Stimulated activated CD4-positive, alpha-beta T cell treated with anti-CD3 and anti-CD28 coated beads, Interleukin-12 subunit alpha, Interleukin-12 subunit beta, amount 100 ng/mL, for 48 hours (primary cell): ENCODE measurements at regions not wholly inside any gene's neighbourhood (a gene's known extent, or its start where the extent isn't known, plus 50 kb on each side); places are given as distances from the start of the nearest gene placed in this dataset.

Experiments
- DNase-seq, 3 donors: peaks; one replicate each; pipeline ENCODE4 v3.0.0-alpha.2; 2020; ENCODE audit warnings: low read depth in 2 of 3, low spot score in 1 of 3

DNA sequence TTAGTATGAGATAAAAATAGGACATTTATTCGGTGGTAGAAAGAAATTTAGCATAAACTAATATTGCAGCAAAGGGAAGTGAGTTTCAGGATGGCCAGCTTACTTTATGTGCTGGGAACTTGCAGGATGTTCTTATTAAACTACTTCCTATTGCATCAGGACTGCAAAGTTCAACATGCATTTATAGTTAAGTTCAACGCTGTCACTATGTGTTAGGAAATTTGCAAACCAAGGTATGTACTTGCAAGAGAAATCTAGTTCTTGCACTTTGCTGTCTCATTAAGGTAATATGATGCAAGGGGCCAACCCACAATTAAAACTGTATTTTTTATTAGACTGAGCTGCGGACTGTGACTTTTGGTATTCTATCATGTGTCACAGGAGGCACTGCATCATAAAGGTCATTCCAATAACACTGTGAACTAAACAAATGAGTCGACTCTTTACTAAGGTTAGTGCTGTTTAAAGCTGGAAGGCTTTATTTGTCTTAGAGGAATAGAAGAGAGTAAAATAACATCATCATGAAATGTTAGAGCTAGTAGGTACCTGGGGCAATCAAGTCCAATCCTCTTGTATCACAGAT, 1525.7 kb upstream of the TENM3 start:
- no peak for DNase-seq

DNA sequence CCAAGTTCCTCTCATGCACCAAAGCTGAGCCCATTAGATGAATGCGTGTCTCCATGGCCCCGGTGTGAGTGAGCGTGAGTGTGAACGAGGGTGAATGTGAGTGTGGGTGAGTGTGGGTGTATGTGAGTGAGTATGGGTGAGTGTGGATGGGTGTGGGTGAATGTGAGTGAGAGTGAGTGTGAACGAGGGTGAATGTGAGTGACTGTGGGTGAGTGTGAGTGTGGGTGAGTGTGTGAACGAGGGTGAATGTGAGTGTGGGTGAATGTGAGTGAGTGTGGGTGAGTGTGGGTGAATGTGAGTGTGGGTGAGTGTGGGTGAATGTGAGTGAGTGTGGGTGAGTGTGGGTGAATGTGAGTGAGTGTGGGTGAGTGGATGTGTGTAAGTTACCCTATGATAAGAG, 1521.8 kb upstream of the TENM3 start:
- no peak for DNase-seq

DNA sequence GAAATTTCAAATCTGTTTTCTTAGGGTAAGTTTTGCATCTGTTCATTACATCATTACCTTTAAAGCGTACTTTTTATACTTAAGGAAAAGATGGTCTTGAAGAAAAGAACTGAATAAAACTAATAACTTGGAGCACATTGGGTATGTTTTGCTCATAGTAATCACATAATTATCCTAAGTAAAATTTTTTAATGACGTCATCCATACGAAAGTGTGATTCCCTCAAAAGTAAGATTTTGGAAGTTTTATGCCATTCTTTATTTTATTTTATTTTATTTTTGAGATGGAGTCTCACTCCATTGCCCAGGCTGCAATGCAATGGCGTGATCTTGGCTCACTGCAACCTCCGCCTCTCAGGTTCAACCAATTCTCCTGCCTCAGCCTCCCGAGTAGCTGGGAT, 1516.6 kb upstream of the TENM3 start:
- no peak for DNase-seq

DNA sequence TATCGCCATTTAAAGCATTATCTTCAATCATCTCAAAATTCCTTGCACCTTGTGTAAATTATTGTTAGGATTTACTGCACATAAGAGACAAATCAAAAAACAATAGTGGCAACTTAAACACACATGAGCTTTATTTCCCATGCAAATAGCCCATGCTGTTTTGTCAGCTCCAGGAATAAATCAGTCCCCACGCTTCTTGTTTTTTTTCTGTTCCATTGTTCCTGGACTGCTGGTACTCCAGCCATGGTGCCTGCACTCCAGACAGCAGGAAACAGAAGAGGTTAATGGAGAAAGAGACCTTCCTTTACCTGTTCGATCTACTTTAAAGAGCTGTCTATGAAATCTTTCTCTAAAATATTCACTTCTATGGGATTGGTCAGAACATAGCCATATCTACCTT, 1515.7 kb upstream of the TENM3 start:
- DNase-seq = no peak

DNA sequence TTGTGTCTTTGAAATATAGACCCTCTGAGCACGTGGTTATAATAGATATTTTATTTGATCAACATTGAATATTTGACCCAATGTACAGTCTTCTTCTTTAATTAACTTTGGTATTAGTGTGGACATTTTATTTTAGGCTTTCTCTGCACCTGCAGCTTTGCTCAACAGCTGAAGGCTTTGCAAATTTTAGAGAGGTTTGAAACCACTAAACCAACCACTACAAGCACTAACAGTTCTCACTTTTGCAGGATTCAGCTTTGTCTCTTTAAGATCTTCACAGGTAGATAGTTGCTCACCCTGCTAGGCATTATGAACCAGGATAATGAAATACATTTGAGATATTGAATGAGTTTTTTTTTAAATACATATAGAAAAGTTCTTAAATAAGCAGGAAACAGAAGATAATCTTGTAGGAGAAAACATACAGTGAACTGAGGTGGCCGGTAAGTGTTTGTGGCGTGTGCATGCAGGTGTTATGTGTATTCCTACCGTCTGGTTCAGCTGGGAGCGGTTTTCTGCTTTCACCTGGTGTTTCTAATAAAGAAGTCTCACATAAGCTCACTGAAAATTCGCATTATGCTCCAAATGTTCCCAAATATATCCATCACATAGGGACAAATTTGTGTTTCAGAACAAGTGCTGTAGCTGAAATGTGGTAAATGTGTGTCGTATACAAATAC, 1508.3 kb upstream of the TENM3 start:
- DNase-seq = no peak

DNA sequence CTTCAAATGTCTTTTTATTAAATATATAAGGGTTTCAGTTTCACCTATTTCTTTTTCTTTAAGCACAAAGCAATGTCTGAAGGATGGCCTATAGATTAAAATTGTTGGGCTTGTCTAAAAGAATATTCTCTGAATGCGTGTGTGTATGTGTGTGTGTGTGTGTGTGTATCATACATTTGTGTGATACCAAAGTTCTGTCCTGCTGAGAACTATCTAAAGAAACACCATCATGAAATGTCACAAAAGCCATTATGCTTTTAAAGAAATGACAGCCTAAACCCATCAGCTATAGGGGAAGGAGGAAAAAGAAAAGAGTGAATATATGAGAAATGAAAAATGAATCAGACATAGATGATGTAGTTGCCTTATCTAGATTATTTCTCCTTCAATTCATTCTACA, 1501.5 kb upstream of the TENM3 start:
- no peak for DNase-seq

DNA sequence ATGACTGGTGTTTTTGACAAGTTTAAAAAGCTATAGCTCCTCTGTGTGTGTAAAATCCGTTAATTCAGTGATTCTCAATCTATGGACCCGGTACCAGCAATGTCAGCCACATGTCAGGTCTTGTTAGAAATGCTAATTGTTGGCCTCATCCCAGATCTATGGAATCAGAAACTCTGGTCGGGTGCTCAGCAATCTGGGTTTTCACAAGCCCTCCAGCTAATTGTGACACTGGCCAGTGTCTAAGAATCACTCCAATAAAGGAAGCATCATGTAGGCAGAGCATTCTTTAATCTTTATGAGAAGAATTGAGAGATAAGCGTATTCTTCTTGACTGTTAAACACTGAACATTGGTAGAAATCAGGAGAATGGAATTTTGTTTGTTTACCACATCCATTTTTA, 1498.2 kb upstream of the TENM3 start:
- no peak for DNase-seq

DNA sequence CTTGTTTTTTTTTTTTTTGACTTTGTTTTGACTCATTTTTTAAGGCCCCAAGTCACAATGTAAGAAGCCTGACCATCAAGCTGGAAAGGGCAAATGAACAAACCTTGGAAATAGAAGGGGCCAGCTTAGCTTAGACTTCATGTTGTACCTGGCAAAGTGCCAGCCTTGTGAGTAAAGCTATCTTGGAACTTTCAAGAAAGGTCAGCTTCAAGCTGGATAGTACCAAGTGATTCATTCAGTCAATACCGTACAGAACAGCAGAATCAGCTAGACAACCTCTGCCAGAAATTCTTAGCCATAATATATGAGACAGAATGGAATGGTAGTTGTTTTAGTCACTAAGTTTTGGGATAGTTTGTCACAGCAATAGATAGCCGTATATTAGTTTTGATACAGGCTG, 1492.2 kb upstream of the TENM3 start:
- no peak for DNase-seq

DNA sequence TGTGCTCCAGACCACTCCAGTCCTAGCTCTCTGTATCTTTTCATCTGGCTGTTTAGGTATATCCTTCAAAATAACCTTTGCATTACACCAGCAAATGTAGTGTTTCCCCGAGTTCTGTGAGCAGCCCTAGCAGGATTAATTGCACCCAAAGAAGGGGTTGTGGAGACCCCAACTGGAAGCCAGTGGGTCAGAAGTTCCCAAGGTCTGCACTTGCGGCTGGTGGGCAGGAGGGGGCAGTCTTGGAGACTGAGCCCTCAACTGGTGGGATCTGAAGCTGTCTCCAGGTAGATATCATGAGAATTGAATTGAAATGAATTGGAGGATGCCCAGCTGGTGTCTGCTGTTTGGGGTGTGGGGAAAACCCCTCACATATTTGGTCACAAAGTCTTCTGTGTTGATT, 1485.3 kb upstream of the TENM3 start:
- no peak for DNase-seq

DNA sequence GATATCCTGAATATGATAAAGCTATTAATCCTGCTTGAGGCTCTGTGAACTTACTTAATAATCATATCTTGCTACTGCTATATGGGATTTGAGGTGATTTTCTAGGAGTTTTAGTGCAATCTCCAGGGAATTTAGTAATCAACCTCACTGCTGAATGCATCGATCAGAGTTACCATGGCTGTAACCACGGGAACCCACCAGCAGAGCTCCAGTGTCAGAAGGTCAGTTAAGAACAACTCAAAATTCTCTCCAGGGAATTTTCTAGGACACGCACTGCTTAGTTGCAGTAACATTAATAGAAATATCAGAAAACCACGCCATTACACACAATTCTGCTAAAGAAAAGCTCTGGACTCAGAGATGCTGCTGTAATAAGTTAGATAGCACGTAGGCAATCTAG, 1477.2 kb upstream of the TENM3 start:
- no peak for DNase-seq

DNA sequence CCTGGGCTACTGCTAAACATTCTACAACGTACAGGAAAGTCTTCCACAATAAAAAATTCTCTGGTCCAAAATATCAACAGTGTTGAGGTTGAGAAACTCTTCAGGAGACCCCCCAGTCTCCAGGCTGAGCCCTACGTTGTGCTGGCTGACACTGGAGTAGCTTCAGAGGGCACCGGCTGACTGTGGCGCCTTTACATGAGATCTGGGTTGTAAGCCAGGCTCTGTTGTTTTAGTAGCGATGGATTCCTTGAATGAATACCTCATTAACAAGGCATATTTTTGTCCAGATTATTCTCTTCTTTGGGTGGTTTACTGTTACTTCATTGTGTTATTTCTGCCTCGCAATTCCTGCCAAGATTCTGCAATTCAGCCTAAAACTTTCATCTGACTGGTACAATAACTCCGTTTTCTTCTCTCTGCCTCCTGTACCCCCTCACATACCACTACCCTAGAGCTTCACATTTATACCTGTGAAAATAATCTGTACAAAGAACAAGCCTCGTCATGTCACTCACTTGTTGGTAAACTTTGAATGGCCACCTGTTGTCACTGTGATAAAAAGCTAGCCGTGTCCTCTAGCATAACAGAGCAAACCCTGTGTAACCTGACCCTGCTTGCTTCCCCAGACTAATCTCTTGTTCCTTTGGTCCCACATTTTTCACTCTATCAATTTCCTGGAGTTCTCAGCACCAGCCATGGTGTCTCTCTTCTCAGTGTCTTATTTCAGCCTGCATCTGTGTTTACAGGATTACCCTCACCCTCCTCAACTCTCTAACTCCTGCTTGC, 1476.1 kb upstream of the TENM3 start:
- no peak for DNase-seq

DNA sequence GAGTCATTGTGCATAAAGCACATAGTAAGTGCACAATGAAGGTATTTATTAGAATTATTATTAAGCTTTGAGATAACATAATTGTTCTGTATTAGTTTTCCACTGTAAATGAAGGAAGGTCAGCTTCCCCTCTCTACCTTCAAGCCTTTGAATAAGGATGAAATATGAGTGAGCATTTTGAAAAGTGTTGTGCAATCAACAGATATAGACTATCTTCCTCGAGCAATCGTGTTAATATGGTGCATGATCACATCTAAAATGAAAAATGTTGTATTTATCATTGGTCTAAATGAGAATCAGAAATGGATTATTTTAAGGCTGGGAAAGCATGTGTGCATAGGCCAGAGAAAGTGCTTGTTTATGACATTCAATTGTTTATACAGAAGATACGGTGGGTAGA, 1474.6 kb upstream of the TENM3 start:
- DNase-seq = no peak

DNA sequence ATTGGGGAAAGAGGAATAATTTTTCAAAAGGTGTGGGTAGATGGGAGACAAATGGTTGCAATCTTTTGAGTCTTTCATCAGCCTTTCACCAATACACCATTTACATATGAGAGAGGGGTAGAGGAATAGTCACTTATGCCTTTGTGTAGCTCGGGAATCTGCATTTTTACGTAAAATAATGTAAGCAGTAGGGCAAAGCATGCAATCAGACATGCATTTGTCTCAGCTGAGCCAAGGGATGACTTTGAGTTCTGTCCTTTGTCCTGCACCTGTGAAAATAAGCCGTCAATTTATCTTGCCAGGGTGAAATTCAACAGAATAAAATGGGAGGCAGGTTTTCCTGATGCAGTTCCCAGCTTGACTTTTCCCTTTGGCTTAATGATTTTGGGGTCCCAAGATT, 1473.4 kb upstream of the TENM3 start:
- no peak for DNase-seq

DNA sequence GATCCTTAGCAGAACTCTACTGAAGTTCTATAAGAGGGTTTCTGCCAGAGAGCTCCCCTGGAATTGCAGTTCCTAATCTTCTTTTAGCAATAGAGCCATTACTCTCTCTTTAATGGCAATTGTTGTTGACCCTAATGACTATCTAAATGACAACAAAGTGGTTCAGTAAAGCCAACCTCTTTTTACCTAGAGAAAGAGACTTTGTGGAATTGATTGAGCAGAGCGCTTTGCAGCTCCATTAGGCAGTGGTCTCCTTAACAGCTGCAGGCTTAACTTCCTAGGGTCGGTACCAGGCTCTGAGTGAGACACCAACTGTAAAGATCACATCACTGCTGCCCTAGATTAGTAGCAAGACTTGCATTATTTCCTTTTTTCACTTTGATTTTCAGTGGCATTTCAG, 1472.9 kb upstream of the TENM3 start:
- DNase-seq = no peak

DNA sequence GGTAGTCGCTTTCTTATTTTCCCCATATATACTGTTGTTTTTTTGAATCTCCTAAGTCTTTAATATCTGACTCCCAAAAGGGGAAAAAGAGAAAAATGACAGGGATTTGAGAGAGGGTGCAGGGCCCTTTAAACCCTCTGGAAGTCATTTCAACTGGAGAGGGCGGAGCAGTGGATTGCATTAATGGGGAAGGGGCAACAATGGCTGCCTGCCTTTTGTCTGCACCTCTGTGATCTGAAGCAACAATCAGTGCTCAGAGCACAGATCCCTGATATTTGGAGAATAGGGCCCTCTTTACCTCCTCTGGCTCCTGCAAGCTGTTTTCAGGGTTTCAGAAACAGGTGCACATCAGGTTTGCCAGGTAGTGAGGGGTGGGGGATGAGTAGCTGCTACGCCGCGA, 1458.3 kb upstream of the TENM3 start:
- DNase-seq = no peak

DNA sequence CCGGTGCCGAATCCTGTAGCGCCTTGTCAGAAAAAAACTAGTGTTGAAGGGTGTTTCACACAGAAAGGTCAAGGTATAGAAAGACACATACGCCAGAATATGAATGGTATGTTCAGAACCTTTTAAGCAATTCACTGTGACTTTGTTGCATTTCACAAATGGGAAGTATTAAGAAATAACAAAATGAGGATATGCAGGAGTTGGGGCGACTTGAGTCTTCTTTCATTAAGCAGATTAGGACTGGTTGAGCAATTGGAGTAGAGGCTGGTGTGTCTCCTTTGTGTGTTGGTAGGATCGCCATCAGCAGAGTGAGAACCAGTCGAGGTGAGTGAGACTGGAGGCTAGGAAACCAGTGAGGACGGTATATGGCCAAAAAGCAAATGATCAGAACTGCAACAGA, 1454.5 kb upstream of the TENM3 start:
- no peak for DNase-seq

DNA sequence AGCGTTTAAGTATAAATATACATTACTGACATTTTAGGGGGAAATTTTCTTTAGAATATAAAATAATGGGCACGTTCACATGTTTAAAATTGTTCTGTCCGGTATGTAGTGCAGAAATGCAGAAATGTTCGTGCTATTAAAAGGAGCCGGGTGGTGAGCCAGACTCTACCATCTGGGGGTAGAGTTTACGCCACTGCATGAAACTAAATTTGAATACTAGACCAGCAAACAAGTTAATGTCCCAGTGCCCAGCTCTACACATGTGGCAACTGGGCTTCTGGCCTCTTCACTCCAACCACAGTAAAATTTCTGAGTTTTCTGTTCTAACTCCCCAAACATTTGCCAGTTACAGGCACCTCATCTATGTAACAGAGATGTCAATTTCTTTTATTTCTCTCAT, 1453.3 kb upstream of the TENM3 start:
- no peak for DNase-seq

DNA sequence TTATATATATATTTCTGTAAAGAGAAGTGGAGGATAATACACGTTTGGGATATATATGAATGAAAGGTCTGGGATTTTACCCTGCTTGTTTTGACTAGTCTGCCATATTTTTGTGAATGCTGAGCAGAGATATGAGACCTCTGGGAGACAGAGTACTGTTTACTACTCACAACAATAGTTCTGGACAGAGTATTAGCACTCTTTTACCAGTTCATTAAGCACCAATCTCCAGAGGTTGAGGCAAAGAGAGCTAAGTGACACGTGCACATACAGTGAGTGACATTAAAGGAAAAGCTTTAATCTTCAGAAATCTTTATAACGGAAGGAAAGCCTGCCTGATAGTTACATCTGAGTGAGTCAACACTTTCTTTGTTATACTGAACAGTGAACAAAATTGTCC, 1452.7 kb upstream of the TENM3 start:
- no peak for DNase-seq

DNA sequence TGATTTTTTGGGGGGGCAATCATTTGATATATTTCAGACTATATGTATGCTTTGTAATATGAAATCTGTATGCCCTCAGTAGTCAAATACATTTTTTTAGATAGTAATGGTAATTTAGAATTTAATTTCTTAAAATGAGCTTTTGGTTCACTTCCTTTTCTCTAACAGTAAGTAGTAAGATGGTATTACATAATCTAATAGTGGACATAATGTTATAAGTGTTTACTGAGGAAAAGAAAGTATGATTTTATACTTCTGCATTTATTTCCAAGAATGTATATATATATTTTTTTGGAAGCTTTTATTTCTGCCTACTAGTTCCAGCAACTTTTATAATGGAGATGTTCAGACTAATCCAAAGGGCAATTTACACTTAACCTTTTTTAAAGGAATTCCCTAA, 1450.7 kb upstream of the TENM3 start:
- DNase-seq = no peak

DNA sequence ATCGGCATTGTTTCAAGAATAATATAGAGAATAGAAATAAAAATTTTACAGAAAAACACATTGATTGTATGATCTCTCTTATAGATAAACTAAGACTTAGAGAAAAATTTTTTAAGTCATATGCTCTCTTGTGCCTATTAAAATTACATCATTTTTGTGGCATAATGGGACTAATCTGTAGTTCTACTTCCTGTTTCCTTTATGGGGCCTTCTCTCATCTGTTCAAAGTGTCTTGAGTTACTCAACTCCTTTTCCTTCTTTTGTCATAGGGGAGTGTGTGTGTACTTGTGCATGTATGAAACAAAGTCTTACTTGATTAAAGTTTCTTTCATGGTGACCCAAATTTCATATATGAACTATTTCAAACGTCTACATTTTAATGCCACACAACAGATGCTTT, 1448.9 kb upstream of the TENM3 start:
- no peak for DNase-seq

DNA sequence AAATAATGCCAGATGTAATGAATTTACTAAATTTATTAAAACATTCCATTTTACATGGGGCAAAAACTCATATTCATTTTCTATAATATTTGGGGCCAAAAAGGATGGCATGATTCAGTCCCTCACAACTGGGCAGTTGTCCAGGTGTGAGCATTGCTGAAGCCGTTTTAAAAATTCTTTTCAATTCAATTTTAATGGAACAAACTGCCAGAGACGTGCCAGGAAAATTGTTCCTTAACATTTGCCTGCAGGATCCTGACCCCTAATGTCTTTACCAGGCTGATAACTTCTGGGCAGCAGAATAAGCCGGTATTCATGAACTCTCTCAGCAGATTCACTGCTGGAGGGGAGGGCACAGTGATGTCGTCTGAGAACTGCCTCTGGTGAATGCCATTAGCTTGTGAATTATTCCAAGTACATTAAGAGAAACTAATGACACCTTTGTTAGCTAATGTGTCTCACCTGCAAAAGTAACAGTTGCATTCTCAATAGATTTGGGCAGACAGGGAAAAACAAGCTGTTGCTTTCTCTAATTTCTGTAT, 1445.1 kb upstream of the TENM3 start:
- no peak for DNase-seq

DNA sequence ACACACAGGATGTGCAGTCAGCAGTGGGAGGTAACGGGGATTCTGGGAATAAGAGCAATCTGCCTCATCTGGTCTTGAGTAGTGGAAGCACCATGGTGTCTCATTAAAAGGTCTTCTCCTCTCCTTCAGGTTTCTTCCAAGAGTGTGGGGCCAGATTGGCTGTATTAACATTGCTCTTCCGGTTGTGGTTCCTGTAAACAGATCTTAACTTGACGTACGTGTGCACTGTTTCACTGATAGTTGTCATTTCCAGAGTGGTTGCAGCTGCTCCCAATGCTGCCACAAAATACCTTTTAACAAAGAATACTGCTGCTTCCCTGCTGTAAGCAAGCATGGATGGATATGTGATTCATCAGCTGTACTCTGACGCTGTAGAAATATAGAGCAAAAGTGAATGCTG, 1443.4 kb upstream of the TENM3 start:
- DNase-seq = no peak
